GM23248 (cell line): ENCODE measurements at regions not wholly inside any gene's neighbourhood (a gene's known extent, or its start where the extent isn't known, plus 50 kb on each side); places are given as distances from the start of the nearest gene placed in this dataset.

Source experiments
- DNase-seq: peaks from one replicate; pipeline ENCODE4 v3.0.0-alpha.2; 2015
- H2AFZ ChIP-seq: fragments of 200-600 bp; sonication (generic); 2 replicates; pipeline ENCODE4 v1.6.1; 2016; ENCODE audit warnings: antibody characterized with exemption
- H3F3A ChIP-seq: fragments of 200-600 bp; sonication (generic); 2 replicates; pipeline ENCODE4 v1.6.1; 2016; ENCODE audit warnings: mild to moderate bottlenecking, antibody characterized with exemption, mixed run types; ENCODE audit not compliant: insufficient read depth
- H3K27ac ChIP-seq: fragments of 200-600 bp; sonication (generic); 2 replicates; pipeline ENCODE4 v1.5.1; 2016; ENCODE audit warnings: mild to moderate bottlenecking
- H3K27me3 ChIP-seq: fragments of 200-600 bp; sonication (generic); replicated peaks from 2 replicates; pipeline ENCODE4 v1.6.1; 2016; ENCODE audit warnings: mild to moderate bottlenecking; ENCODE audit not compliant: insufficient read depth
- H3K36me3 ChIP-seq: fragments of 200-600 bp; sonication (generic); 2 replicates; pipeline ENCODE4 v1.6.1; 2016; ENCODE audit warnings: low read depth, mild to moderate bottlenecking
- H3K4me1 ChIP-seq: fragments of 200-600 bp; sonication (generic); 2 replicates; pipeline ENCODE4 v1.6.1; 2016; ENCODE audit warnings: mild to moderate bottlenecking; ENCODE audit not compliant: insufficient read depth
- H3K4me2 ChIP-seq: fragments of 200-600 bp; sonication (generic); one replicate; pipeline ENCODE4 v1.6.1; 2016; ENCODE audit warnings: mild to moderate bottlenecking; ENCODE audit not compliant: unreplicated experiment
- H3K4me3 ChIP-seq: fragments of 200-600 bp; sonication (generic); 2 replicates; pipeline ENCODE4 v1.5.1; 2016; ENCODE audit warnings: mild to moderate bottlenecking
- H3K79me2 ChIP-seq: fragments of 200-600 bp; sonication (generic); 2 replicates; pipeline ENCODE4 v1.6.1; 2016; ENCODE audit warnings: mild to moderate bottlenecking; ENCODE audit not compliant: insufficient read depth
- H3K9ac ChIP-seq: fragments of 200-600 bp; sonication (generic); 2 replicates; pipeline ENCODE4 v1.6.1; 2016; ENCODE audit warnings: mild to moderate bottlenecking
- H3K9me2 ChIP-seq: fragments of 200-600 bp; sonication (generic); 2 replicates; pipeline ENCODE4 v1.6.1; 2016; ENCODE audit warnings: mixed run types, mild to moderate bottlenecking, moderate library complexity; ENCODE audit not compliant: insufficient read depth
- H3K9me3 ChIP-seq: fragments of 200-600 bp; sonication (generic); one replicate; pipeline ENCODE4 v1.6.1; 2017; ENCODE audit warnings: low read depth
- H4K20me1 ChIP-seq: fragments of 200-600 bp; sonication (generic); 2 replicates; pipeline ENCODE4 v1.6.0; 2016; ENCODE audit not compliant: insufficient read depth
- EZH2 ChIP-seq: fragments of 200-600 bp; sonication (generic); IDR thresholded peaks from 2 replicates; pipeline ENCODE4 v1.6.1; 2018; ENCODE audit warnings: antibody characterized with exemption, mild to moderate bottlenecking; ENCODE audit not compliant: insufficient read depth, poor library complexity, severe bottlenecking
- EZH2phosphoT487 ChIP-seq: fragments of 200-600 bp; sonication (generic); IDR thresholded peaks from 2 replicates; pipeline ENCODE4 v1.6.1; 2018; ENCODE audit warnings: antibody characterized with exemption, moderate library complexity, mild to moderate bottlenecking, low read depth; ENCODE audit not compliant: insufficient read depth
- WGBS, 2 experiments: methylation state at CpG; one replicate each; pipeline ENCODE4 v1.1.6; 2015 to 2017; ENCODE audit warnings: low lambda C conversion rate in 2 of 2, low coverage in 1 of 2; ENCODE audit errors: missing lambda C conversion rate in 2 of 2; 5-methylcytosine and 5-hydroxymethylcytosine counted together
- in situ Hi-C: fragments of 300-500 bp; cut with MboI; formaldehyde crosslinking; loops from 2 replicates; pipeline ENCODE4 v1.15.0; 2020

- Histone ChIP-seq H3K79me2 (no peaks in the 10 kb centered on the region), H3K9ac (no peak overlapping the region), H3K4me3 (peak overlapping the region; percentile 36), H3K9me3 (no peaks in the 10 kb centered on the region), H3K27me3 (no peaks in the 10 kb centered on the region), H3K27ac (peak overlapping the region; percentile 19; the same call in 1 of the 2 replicates), H3K4me1 (peaks cover 26% of the 10 kb centered on the region), H3K9me2 (no peaks in the 10 kb centered on the region), H3F3A (peaks cover 19% of the 10 kb centered on the region), H3K36me3 (no peaks in the 10 kb centered on the region), H3K4me2 (peak overlapping the region; percentile 54), H4K20me1 (no peaks in the 10 kb centered on the region), H2AFZ (peak overlapping the region; percentile 20)
- in situ Hi-C loops, result no loop called here
- no peak for TF ChIP-seq EZH2
- WGBS, 2 experiments, result 11 to 12% methylated on average over 6 of the region's 6 CpGs
- peak; percentile 33 for DNase-seq
Observed at GRCh38 chr18:24986666-24987302, 365.2 kb downstream of the ZNF521 start.

GRCh38 chr18:24987303-24988252 is 364.4 kb downstream of the ZNF521 start:
- H3K4me2 ChIP-seq, result peak overlapping the region; percentile 54

GRCh38 chr18:24988253-24988840 is 363.6 kb downstream of the ZNF521 start:
- H3F3A ChIP-seq, result peaks cover 19% of the 10 kb centered on the region
- no peak overlapping the region for H3K9ac ChIP-seq
- peak; percentile 18 for DNase-seq
- no peaks in the 10 kb centered on the region for H3K9me2 ChIP-seq
- no peak for TF ChIP-seq EZH2phosphoT487
- no peak for TF ChIP-seq EZH2
- no peak overlapping the region for H3K27ac ChIP-seq
- peaks cover 20% of the 10 kb centered on the region for H3K4me1 ChIP-seq
- no peaks in the 10 kb centered on the region for H4K20me1 ChIP-seq
- H3K36me3 ChIP-seq, result no peaks in the 10 kb centered on the region
- no peak overlapping the region for H3K4me3 ChIP-seq
- 27 to 30% methylated on average over 7 of the region's 7 CpGs for WGBS, 2 experiments
- peak overlapping the region; percentile 20; the same call in 1 of the 2 replicates for H2AFZ ChIP-seq
- no peaks in the 10 kb centered on the region for H3K27me3 ChIP-seq
- H3K4me2 ChIP-seq, result no peak overlapping the region
- in situ Hi-C loops, result no loop called here
- no peaks in the 10 kb centered on the region for H3K79me2 ChIP-seq
- no peaks in the 10 kb centered on the region for H3K9me3 ChIP-seq

More at GRCh38 chr18:24987303-24988252, 364.4 kb downstream of the ZNF521 start:
- in situ Hi-C loops, result no loop called here
- Histone ChIP-seq H3K4me1 (peaks cover 23% of the 10 kb centered on the region), H3K9me3 (no peaks in the 10 kb centered on the region), H3K9me2 (no peaks in the 10 kb centered on the region), H3K27ac (peak overlapping the region; percentile 19; the same call in 1 of the 2 replicates), H3K9ac (no peak overlapping the region), H3K27me3 (no peaks in the 10 kb centered on the region), H2AFZ (peak overlapping the region; percentile 20), H3K36me3 (no peaks in the 10 kb centered on the region), H3F3A (peaks cover 19% of the 10 kb centered on the region), H3K79me2 (no peaks in the 10 kb centered on the region), H4K20me1 (no peaks in the 10 kb centered on the region), H3K4me3 (peak overlapping the region; percentile 36)
- WGBS, 2 experiments, result 5 to 9% methylated on average over 9 of the region's 9 CpGs
- TF ChIP-seq EZH2phosphoT487 (no peak), EZH2 (no peak)
- DNase-seq, result peak; percentile 63

- no peaks in the 10 kb centered on the region for H3K36me3 ChIP-seq
- H3K9me3 ChIP-seq, result no peaks in the 10 kb centered on the region
- H3K4me1 ChIP-seq, result peaks cover 23% of the 10 kb centered on the region
- H2AFZ ChIP-seq, result no peak overlapping the region
- H3F3A ChIP-seq, result peaks cover 28% of the 10 kb centered on the region
- in situ Hi-C loops, result no loop called here
- H3K4me3 ChIP-seq, result no peak overlapping the region
- no peak overlapping the region for H3K9ac ChIP-seq
- H3K4me2 ChIP-seq, result no peak overlapping the region
- H3K79me2 ChIP-seq, result no peaks in the 10 kb centered on the region
- no peak overlapping the region for H3K27ac ChIP-seq
- H4K20me1 ChIP-seq, result no peaks in the 10 kb centered on the region
- DNase-seq, result no peak
- no peak for TF ChIP-seq EZH2
- no peak for TF ChIP-seq EZH2phosphoT487
- H3K27me3 ChIP-seq, result no peaks in the 10 kb centered on the region
- 94 to 97% methylated on average over 7 of the region's 7 CpGs for WGBS, 2 experiments
- no peaks in the 10 kb centered on the region for H3K9me2 ChIP-seq
Observed at GRCh38 chr18:24989760-24990593, 362.0 kb downstream of the ZNF521 start.
